Astrocyte (in vitro differentiated cells and primary cell): ENCODE measurements at regions not wholly inside any gene's neighbourhood (a gene's known extent, or its start where the extent isn't known, plus 50 kb on each side); places are given as distances from the start of the nearest gene placed in this dataset.
"Not testable (repeated sequence)": the region's sequence is repeated elsewhere in the genome, so short reads cannot be mapped to it uniquely, and the experiment has no call there.

Experiments used
- EZH2 ChIP-seq: IDR thresholded peaks from 2 replicates; pipeline ENCODE4 v1.6.1; 2012; ENCODE audit warnings: mild to moderate bottlenecking, low read length, inconsistent platforms; ENCODE audit not compliant: insufficient read depth
- TF ChIP-seq, protein P1 (sequence below): IDR thresholded peaks from 2 replicates; pipeline ENCODE4 v1.5.1; 2011; ENCODE audit warnings: low read depth, mild to moderate bottlenecking, inconsistent platforms, low read length, moderate library complexity; ENCODE audit not compliant: insufficient read depth

DNA sequence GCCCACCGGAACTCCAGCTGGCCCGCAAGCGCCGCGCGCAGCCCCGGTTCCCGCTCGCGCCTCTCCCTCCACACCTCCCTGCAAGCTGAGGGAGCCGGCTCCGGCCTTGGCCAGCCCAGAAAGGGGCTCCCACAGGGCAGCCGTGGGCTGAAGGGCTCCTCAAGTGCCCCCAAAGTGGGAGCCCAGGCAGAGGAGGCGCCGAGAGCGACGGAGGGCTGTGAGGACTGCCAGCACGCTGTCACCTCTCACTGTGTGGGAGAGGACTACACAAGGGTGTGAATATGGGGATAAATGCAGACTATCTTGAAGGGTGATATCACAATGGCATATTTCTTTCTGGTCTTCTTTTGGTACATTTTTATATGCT lies 158.3 kb upstream of the PPP1R3A start:
- not testable (repeated sequence) for TF ChIP-seq EZH2
- TF ChIP-seq, protein P1, sequence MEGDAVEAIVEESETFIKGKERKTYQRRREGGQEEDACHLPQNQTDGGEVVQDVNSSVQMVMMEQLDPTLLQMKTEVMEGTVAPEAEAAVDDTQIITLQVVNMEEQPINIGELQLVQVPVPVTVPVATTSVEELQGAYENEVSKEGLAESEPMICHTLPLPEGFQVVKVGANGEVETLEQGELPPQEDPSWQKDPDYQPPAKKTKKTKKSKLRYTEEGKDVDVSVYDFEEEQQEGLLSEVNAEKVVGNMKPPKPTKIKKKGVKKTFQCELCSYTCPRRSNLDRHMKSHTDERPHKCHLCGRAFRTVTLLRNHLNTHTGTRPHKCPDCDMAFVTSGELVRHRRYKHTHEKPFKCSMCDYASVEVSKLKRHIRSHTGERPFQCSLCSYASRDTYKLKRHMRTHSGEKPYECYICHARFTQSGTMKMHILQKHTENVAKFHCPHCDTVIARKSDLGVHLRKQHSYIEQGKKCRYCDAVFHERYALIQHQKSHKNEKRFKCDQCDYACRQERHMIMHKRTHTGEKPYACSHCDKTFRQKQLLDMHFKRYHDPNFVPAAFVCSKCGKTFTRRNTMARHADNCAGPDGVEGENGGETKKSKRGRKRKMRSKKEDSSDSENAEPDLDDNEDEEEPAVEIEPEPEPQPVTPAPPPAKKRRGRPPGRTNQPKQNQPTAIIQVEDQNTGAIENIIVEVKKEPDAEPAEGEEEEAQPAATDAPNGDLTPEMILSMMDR: not testable (repeated sequence)
